SK-N-MC (cell line): ENCODE measurements at regions not wholly inside any gene's neighbourhood (a gene's known extent, or its start where the extent isn't known, plus 50 kb on each side); places are given as distances from the start of the nearest gene placed in this dataset.

Experiments
- EZH2 ChIP-seq: fragments of 200-600 bp; sonication (generic); IDR thresholded peaks from one replicate; pipeline ENCODE4 v1.6.1; 2017; ENCODE audit warnings: antibody characterized with exemption
- FOXP2 ChIP-seq: optimal IDR thresholded peaks from 2 replicates; pipeline ENCODE3; 2011; ENCODE audit warnings: mild to moderate bottlenecking, moderate library complexity; ENCODE audit not compliant: insufficient read depth; ENCODE audit errors: extremely low read length, control extremely low read depth
- POLR2AphosphoS5 ChIP-seq: IDR thresholded peaks from 2 replicates; pipeline ENCODE4 v1.6.1; 2012; ENCODE audit warnings: mild to moderate bottlenecking, low read depth, low read length, borderline replicate concordance

GRCh38 chr6:6978731-6979130 lies 129.0 kb upstream of the RREB1 start:
- TF ChIP-seq POLR2AphosphoS5 = no peak
- TF ChIP-seq EZH2 = no peak
- no peak for TF ChIP-seq FOXP2
